NCI-H1105 (cell line): ENCODE measurements at regions not wholly inside any gene's neighbourhood (a gene's known extent, or its start where the extent isn't known, plus 50 kb on each side); places are given as distances from the start of the nearest gene placed in this dataset.
"Not testable (repeated sequence)": the region's sequence is repeated elsewhere in the genome, so short reads cannot be mapped to it uniquely, and the experiment has no call there.

Source experiments
- DNase-seq: peaks from one replicate; lab custom pipeline; 2025; lab: John Stamatoyannopoulos, UW

DNA sequence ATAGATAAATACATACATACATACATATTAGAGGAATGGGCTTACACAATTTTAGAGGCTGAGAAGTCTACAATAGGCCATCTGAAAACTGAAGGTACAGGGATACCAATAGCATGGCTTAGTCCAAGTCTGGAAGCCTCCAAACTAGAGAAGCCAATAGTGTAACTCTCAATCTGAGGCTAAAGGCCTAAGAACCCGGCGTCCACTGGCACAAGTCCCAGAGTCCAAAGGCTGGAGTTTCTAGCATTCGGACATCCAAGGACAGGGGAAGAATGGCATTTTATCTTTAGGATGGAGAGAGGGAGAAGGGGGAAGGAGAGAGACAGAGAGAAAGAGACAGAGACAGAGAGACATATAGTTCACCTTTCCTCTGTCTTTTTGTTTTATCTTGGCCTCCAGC, 63.7 kb upstream of the SYT4 start:
- DNase-seq: no peak

DNA sequence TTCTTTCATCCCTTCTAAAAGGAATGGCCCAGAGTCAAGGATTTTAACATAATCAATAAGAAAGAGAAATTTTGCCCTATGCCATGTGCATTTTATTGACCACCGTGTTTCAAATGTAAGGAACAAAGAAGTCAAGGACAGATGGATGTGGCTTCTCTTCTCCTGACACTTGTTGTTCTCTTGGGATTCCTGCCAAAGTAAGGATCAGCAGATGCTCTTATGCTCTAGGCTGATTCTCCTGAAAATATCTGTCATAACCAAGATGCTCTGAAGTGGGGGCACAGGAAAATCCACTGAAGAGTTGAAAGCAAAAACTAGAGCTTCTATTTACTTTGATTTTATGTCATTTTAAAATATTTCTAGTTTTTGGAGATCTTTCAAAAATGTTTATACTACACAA, 72.9 kb upstream of the SYT4 start:
- no peak for DNase-seq

- DNase-seq: no peak
Measured at GRCh38 chr18:43364535-43364934, 87.2 kb upstream of the SYT4 start.

GRCh38 chr18:43367895-43368294, 90.6 kb upstream of the SYT4 start:
- DNase-seq: no peak

DNA sequence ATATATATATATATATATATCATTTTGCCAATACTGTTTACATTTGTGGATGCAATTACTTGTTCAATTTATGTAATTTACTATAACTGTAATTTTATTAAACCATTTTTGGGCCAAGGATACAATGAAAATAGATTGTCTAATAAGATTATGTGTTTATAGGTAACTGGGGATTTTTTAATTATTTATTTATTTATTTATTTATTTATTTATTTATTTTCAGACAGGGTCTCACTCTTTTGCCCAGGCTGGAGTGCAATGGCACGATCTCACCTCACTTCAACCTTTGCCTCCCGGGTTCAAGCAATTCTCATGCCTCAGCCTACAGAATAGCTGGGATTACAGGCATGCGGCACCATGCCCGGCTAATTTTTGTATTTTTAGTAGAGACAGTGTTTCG, 92.0 kb upstream of the SYT4 start:
- not testable (repeated sequence) for DNase-seq

DNA sequence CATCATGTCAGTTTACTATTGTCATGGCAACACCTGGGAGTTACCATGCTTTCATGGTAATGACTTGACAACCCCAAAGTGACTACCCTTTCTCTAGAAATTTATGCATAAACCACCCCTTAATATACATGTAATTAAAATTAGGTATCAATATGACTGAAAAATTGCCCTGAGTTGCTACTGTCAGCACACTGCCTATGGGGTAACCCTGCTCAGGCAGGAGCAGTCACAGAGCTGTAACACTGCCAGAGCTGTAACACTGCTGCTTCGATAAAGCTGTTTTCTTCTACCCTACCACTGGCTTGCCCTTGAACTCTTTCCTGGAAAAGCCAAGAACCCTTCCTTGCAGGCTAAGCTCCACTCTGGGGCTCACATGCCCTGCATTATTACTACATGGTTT, 95.5 kb upstream of the SYT4 start:
- DNase-seq: no peak

GRCh38 chr18:43380104-43380672, 102.9 kb upstream of the SYT4 start:
- DNase-seq: no peak

- no peak for DNase-seq
Measured at GRCh38 chr18:43382641-43383403, 105.5 kb upstream of the SYT4 start.

DNA sequence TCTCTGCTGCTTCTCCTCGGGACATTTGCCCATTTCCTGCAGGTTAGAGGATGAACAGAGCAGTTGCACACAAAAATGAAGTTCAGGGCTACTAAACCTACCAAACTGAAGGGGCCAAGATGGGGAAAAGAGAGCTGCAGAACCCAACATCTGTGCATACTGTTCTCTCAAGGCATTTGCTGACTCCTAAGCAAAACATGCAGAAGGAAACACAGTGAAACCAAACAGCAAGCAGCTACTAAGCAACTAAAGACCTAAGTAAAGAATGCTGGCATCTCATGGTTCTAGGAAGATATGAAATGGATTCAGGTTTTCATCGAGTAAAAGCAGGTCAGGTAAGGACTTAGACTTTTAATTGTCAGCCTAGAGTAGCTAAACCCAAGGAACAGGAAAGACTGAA, 111.9 kb upstream of the SYT4 start:
- no peak for DNase-seq

- no peak for DNase-seq
Measured at GRCh38 chr18:43392168-43392567, 114.9 kb upstream of the SYT4 start.

GRCh38 chr18:43393174-43393573, 115.9 kb upstream of the SYT4 start:
- no peak for DNase-seq

GRCh38 chr18:43396266-43396665, 119.0 kb upstream of the SYT4 start:
- DNase-seq: peak; percentile 14

- DNase-seq: no peak
Measured at GRCh38 chr18:43398601-43399000, 121.3 kb upstream of the SYT4 start.

DNA sequence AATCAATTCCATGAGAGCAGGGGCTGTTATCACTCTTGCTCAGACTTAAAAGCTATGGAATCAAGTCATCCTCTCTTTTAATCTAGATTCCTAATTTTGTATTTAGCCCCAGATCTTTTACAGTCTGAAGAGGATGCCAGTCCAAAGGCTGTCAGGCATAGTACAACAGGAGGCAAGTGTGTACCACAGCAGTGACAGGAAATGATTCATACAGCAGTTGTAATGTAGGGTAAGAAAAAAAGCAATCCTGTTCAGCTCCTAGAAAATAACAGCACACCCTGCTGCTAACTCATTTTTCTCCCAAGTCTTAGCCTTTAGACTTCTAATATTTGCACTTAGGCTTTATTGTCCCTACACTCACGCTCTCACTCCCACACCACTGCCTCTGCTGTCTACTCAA, 127.8 kb upstream of the SYT4 start:
- DNase-seq: no peak

GRCh38 chr18:43414006-43414405, 136.7 kb upstream of the SYT4 start:
- no peak for DNase-seq

DNA sequence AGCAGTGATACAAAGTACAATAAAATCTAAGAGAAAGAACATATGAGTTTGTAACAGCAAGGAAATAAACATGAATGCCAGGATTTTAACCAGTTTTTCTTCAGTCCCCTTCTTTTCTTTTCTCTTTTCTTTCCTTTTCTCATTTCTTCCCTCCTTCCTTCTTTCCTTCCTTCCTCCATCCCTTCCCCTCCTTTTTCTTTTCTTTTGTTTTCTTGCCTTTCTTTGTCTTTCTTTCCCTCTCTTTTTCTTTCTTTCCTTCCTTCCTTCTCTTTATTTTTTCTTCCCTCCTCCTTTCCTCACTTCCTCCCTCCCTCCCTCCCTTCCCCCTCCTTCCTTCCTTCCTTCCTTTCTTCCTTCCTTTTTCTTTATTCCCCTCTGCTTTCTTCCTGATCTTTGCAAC, 142.8 kb upstream of the SYT4 start:
- no peak for DNase-seq

DNA sequence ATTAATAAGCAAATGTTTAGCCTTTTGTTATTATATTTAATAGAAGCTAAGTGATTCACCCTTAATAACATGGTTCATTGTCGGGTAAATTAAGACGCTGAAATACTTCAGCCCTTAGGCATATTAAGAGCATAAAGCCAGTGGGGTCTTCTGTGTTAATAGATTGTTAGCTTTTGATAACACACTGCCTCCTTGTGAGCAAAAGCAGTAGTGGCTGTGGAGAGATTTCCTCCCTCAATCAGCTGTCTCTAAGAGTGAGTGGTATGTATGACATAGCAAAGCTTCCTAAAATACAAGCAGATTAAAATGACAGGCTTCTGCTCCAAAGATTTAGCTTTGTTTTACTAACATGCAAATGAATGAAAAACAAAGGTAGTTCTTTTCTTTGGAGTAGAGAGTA, 143.7 kb upstream of the SYT4 start:
- DNase-seq: no peak

DNA sequence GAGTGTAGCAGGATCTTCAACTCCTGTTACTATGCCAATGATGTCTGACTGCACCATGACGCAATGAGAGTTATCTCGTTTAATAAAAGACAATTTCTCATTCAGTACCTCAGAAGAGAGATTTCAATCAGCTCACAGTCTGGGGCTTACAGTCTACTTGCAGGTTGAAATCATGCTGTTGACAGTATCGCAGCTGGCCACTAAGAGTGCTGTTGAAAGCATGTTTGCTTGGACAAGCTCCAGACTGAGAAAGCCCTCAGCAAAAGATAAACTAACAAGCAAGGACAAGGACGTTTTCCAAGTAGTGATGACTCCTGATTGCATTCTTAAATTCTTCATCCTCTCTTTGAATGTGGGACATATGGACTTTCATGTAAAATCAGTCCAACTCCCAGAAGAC, 145.2 kb upstream of the SYT4 start:
- DNase-seq: peak; percentile 63

GRCh38 chr18:43435851-43436250, 158.6 kb upstream of the SYT4 start:
- DNase-seq: no peak

GRCh38 chr18:43442131-43442530, 164.8 kb upstream of the SYT4 start:
- no peak for DNase-seq

DNA sequence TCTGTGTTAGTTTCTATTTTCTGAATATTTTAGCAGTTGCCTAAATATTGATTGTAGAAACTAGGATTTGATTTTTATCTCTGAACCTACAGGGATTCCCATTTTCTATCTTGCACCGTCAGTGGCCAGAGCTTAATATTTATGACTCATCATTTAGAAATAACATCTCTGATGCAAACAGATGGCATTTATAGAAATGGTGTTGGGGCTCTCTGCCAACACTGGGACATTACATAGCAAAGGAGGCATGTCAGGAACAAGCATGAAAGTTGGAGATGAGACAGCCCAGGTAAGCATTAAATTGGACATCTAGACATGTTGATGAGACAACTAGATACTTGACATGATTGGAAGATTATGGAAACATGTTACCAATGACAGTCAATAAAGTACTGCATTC, 165.3 kb upstream of the SYT4 start:
- DNase-seq: peak; percentile 1

GRCh38 chr18:43465483-43465882, 188.2 kb upstream of the SYT4 start:
- no peak for DNase-seq

DNA sequence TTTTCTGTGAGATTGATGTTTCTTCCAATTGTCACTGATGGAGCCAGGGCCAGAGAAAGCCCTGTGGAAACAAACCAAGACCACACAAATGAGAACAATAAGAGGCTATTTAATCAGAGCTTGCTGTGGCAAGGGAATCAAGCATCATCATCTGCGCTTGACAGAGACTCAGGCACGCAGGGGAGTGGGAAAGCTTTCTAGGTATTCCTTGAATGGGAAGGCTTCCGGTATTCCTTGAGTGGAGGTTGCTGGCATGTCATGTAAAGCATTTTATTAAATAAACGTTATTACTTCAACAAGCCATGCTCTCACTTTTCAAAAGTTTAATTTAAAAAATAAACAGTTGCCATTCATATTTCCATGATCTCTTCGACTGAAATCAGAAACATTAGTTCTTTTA, 194.6 kb upstream of the SYT4 start:
- DNase-seq: no peak

GRCh38 chr18:43481069-43481468, 203.8 kb upstream of the SYT4 start:
- no peak for DNase-seq
